Naive B cell (primary cell): ENCODE measurements at regions not wholly inside any gene's neighbourhood (a gene's known extent, or its start where the extent isn't known, plus 50 kb on each side); places are given as distances from the start of the nearest gene placed in this dataset.

ENCODE experiments used
- ATAC-seq, 2 donors: fragments of 150-1000 bp; cut with Tn5 transposase; 2 replicates each; pipeline ENCODE4 v1.10.0; 2021; ENCODE audit warnings: low read depth in 2 of 2, mild to moderate bottlenecking in 2 of 2, moderate library complexity in 2 of 2
- DNase-seq: peaks from one replicate; pipeline ENCODE4 v3.0.0; 2022
- H3K27ac Mint-ChIP-seq, 6 donors: one replicate each; pipeline ENCODE4 v1.8.0; 2020 to 2022; ENCODE audit warnings: mild to moderate bottlenecking in 6 of 6, mixed read lengths in 6 of 6, moderate library complexity in 5 of 6, inconsistent platforms in 2 of 6
- H3K27me3 Mint-ChIP-seq, 3 donors: one replicate each; pipeline ENCODE4 v1.8.0; 2021 to 2022; ENCODE audit warnings: mixed read lengths in 3 of 3, mild to moderate bottlenecking in 1 of 3
- H3K36me3 Mint-ChIP-seq, 2 donors: one replicate each; pipeline ENCODE4 v1.8.0; 2020 to 2022; ENCODE audit warnings: mixed read lengths in 2 of 2, inconsistent platforms in 1 of 2, mild to moderate bottlenecking in 1 of 2
- H3K4me1 Mint-ChIP-seq, 3 donors: one replicate each; pipeline ENCODE4 v1.8.0; 2020 to 2022; ENCODE audit warnings: mixed read lengths in 3 of 3, inconsistent platforms in 1 of 3, mild to moderate bottlenecking in 1 of 3, moderate library complexity in 1 of 3
- H3K4me3 Mint-ChIP-seq, 8 donors: one replicate each; pipeline ENCODE4 v1.8.0; 2020 to 2022; ENCODE audit warnings: mild to moderate bottlenecking in 8 of 8, mixed read lengths in 8 of 8, moderate library complexity in 8 of 8, inconsistent platforms in 2 of 8
- H3K9me3 Mint-ChIP-seq, 7 donors: one replicate each; pipeline ENCODE4 v1.8.0; 2020 to 2022; ENCODE audit warnings: mixed read lengths in 7 of 7, mild to moderate bottlenecking in 5 of 7, inconsistent platforms in 2 of 7, moderate library complexity in 1 of 7

DNA sequence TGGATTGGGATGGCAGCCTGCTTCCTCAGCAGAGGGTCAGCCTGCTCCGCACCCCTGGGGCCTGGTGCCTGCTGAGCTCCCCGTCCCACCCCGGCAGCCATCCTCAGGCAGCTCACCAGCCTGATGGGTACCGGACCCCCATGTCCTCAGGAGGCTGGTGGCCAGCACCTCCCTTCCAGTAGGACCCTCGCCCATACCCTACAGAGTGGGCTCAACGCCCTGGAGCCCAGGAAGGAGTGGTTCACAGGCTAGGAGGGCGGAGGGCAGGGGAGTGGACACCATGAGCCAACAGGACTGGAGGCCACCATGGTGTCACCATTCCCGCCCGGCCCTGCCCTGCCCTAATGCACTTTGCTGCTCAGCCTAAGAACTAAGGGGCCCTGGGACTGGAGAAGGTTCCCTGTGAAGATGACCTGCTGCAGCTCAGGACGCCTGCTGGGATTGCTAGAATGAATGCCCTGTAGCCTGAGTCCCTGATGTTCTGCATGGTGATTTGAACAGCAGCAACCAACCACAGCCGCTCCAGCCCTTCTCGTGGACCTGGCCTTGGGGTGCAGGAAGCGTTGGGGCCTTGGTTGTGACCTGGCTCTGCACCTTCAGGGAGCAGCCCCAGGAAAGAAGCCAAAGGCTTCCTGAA is 1080.8 kb downstream of the BRD1 start:
- no peaks in the 10 kb centered on the region for H3K36me3 Mint-ChIP-seq

DNA sequence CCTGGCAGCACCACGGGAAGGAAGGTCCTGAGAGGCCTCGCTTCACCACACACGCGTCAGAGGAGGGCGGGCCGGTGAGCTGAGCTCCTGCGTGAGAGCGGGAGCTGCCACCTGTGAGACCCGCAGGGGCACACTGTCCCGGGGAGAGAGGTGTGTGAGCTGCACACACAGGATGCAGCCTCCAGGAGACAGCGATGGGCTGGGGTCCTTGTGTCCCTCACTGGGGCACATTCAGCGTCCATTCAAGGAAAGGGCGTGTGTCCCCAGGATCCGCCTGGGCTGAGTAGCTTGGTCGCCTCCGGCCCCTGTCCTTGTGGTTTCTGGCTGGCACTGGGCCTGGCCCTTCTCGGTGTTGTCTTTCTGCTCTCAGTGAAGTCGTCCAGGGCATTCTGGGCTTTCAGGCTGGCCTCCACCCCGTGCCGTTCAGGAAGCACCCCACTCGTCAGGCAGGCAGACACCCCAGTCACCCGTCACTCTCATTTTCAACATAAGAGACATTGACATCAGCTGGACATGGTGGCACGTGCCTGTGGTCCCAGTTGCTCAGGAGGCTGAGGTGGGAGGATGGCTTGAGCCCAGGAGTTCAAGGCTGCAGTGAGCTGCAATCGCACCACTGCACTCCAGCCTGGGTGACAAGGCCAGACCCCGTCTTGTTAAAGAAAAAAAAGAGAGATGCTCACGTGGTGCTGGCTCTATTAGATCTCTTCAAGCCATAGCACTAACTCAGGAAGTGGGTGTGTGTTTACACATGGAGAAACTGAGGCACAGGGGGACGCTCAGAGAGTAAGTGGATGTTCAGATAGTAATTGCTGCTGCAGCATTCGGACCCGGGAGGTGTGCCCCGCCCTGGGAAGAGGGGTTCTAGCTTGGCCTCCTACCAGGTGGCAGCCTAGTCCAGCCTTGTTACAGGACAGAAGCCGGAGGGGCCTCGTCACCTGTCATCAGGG is 1081.6 kb downstream of the BRD1 start:
- Mint-ChIP-seq H3K9me3 (peaks cover 0 to 3% (median 0%) of the 10 kb centered on the region in 7 donors), H3K36me3 (no peaks in the 10 kb centered on the region), H3K27ac (no peak overlapping the region), H3K27me3 (no peaks in the 10 kb centered on the region), H3K4me3 (no peak overlapping the region), H3K4me1 (no peaks in the 10 kb centered on the region)
- DNase-seq (no peak), ATAC-seq (no peak)

More for the DNA sequence above, 1080.8 kb downstream of the BRD1 start:
- Mint-ChIP-seq H3K27me3 (no peaks in the 10 kb centered on the region), H3K27ac (no peak overlapping the region), H3K4me1 (no peaks in the 10 kb centered on the region), H3K4me3 (no peak overlapping the region), H3K9me3 (peaks cover 0 to 3% (median 0%) of the 10 kb centered on the region in 7 donors)
- ATAC-seq: no peak
- no peak for DNase-seq

DNA sequence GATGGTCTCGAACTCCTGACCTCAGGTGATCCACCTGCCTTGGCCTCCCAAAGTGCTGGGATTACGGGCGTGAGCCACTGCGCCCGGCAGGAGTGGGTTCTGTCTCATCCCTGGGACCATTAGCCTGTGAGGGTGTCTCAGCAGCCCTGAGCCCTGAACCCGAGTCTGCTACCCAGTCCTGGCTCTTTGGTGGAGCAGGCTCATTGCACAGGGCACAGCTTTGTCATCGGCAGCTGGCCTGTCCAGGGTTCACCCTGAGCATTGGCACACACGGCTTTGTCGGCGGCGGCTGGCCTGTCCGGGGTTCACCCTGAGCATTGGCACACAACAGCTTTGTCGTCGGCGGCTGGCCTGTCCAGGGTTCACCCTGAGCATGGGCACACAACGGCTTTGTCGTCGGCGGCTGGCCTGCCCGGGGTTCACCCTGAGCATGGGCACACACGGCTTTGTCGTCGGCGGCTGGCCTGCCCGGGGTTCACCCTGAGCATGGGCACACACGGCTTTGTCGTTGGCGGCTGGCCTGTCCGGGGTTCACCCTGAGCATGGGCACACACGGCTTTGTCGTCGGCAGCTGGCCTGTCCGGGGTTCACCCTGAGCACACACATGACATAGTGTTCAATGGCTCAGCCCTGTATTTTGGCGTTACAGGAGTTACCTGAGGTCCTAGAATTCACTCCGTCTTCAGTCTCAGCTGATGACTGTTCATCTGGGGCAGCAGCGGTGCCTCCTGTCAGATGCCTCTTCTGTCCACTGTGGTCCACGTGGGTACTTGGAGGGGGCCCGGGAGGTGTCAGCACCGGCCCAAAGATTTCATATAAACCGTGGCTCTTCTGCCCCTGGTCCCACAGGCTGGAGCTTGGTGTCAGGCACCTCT is 1082.5 kb downstream of the BRD1 start:
- DNase-seq: no peak
- no peak for ATAC-seq
- Mint-ChIP-seq H3K27me3 (no peaks in the 10 kb centered on the region), H3K36me3 (no peaks in the 10 kb centered on the region), H3K4me3 (no peak overlapping the region), H3K9me3 (peaks cover 0 to 3% (median 0%) of the 10 kb centered on the region in 7 donors), H3K27ac (no peak overlapping the region), H3K4me1 (no peaks in the 10 kb centered on the region)

DNA sequence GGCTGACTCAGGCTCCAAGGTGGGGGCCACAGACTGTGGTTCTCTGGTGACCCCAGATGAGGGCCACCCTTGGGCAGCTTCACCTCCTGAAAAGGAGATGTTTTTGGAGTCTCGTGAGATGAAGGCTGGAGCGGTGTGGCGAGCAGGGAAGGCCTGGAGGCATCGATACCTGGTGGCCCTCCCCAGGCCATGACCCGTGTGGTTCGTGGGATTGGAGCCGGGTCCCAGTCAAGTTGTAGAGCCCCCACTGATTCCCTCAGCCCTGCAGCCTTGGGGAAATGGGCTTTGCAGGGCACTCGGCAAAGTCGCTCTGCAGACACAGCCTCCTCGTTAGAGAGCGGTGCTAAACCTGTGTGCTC is 1083.4 kb downstream of the BRD1 start:
- Mint-ChIP-seq H3K4me3 (no peak overlapping the region), H3K27me3 (no peaks in the 10 kb centered on the region), H3K36me3 (no peaks in the 10 kb centered on the region), H3K4me1 (no peaks in the 10 kb centered on the region), H3K9me3 (peaks cover 0 to 3% (median 0%) of the 10 kb centered on the region in 7 donors), H3K27ac (no peak overlapping the region)
- ATAC-seq (no peak), DNase-seq (no peak)

DNA sequence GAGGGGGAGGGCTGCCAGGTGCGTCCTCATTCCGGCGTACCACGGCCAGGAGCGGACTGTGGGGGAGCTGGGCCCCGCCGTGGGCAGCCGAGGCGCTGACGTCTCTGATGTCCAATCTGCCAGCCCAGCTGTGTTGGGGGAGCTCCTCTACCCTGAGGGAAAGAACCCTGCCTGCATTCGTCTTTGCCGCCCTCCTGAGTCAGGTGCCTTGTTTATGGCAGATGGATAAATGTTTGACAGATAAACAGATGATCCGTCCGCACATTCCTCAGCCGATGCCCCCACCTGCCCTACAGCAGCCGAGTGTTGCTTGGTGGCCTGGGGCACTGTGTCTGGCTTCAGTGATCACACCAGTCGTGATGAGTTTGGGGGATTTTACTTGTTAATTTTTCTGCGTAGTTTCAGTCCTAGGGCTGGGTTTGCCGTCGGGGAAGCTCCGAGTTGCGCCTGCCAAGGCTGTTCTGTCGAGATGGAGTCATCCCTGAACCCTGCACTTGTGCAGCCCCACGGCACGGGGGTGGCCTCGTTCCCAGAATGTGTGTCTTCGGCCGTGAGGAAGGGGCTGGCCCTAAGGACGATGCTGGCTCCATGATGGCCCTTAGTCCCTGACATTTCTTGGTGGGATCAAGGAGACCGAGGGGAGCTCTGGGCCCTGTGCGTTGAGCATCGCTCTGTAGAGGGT is 1083.9 kb downstream of the BRD1 start:
- Mint-ChIP-seq H3K4me3 (no peak overlapping the region), H3K27ac (no peak overlapping the region)

DNA sequence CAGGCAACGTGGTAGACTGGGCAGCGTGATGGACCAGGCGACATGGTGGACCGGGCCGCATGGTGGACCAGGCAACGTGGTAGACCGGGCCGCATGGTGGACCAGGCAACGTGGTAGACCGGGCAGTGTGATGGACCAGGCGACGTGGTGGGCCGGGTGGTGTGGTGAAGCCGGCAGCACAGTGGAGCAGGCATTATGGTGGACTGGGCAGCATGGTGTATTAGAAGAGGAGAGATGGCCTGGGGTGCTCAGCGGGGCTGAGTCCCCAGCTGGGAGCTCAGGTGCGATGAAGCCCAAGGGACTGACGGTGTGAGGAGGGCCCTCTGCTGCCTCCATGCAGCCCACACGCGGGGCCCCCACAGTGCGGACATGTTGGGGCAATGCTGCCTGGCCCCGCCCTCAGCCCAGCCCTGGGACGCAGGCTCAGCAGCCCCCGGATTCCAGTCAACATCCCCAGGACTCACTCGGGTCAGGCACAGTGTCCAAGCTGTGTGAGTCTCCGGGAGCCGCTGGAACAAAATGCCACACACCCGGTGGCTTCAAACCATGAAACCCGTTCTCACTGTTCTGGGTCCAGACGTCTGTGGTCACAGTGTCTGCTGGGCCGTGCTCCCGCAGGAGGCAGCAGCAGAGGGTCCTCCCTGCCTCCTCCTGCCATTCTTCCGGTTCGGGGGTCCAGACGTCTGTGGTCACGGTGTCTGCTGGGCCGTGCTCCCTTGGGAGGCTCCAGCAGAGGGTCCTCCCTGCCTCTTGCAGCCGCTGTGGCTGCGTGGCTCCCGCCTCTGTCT is 1084.9 kb downstream of the BRD1 start:
- Mint-ChIP-seq H3K27ac (no peak overlapping the region), H3K27me3 (no peaks in the 10 kb centered on the region), H3K4me3 (no peak overlapping the region), H3K36me3 (no peaks in the 10 kb centered on the region), H3K9me3 (peaks cover 0 to 4% (median 0%) of the 10 kb centered on the region in 7 donors), H3K4me1 (no peaks in the 10 kb centered on the region)
- no peak for DNase-seq
- no peak for ATAC-seq

More for the DNA sequence above, 1083.9 kb downstream of the BRD1 start:
- Mint-ChIP-seq H3K36me3 (no peaks in the 10 kb centered on the region), H3K4me1 (no peaks in the 10 kb centered on the region), H3K9me3 (peaks cover 0 to 4% (median 0%) of the 10 kb centered on the region in 7 donors), H3K27me3 (no peaks in the 10 kb centered on the region)
- ATAC-seq: no peak
- DNase-seq: no peak

DNA sequence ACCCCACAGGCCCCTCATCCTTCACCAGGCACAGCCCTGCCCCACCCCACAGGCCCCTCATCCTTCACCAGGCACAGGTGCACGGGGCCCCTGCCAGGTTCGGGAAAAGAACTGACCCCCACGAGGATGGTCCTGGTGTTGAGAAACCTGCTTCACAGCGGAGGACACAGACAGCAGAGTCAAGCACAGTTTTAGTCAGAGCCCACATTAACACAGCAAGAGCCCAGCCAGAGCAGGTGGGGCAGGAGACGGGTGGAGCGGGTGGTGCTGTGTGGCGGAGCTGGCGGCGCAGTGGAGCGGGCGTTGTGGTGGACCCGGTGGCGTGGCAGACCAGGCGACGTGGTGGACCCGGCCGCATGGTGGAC is 1085.5 kb downstream of the BRD1 start:
- Mint-ChIP-seq H3K4me1 (no peaks in the 10 kb centered on the region), H3K4me3 (no peak overlapping the region), H3K36me3 (no peaks in the 10 kb centered on the region), H3K27me3 (no peaks in the 10 kb centered on the region), H3K9me3 (peaks cover 0 to 4% (median 0%) of the 10 kb centered on the region in 7 donors), H3K27ac (no peak overlapping the region)
- DNase-seq: no peak
- ATAC-seq: no peak

DNA sequence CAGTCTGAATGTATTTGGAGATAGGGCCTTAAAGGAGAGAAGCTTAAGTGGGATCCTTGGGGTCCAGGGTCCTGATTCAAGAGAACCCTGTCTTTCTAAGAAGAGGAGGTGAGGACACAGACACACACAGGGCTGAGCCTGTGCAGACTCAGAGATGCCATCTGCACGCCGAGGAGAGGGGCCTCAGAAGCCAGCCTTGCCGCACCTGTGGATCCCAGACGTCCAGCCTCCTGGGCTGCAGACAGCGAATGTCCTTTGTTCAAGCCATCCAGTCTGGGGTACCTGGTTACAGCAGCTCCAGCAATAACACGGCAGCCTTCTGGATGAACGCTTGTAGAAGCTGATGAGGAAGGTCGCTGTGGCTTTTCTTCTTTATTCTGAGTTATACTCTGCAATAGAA is 1086.1 kb downstream of the BRD1 start:
- H3K4me1 Mint-ChIP-seq: no peaks in the 10 kb centered on the region
- ATAC-seq (no peak), DNase-seq (no peak)
- no peak overlapping the region for H3K4me3 Mint-ChIP-seq
- H3K36me3 Mint-ChIP-seq: no peaks in the 10 kb centered on the region
- peaks cover 0 to 4% (median 0%) of the 10 kb centered on the region in 7 donors for H3K9me3 Mint-ChIP-seq
- H3K27ac Mint-ChIP-seq: no peak overlapping the region
- H3K27me3 Mint-ChIP-seq: no peaks in the 10 kb centered on the region

DNA sequence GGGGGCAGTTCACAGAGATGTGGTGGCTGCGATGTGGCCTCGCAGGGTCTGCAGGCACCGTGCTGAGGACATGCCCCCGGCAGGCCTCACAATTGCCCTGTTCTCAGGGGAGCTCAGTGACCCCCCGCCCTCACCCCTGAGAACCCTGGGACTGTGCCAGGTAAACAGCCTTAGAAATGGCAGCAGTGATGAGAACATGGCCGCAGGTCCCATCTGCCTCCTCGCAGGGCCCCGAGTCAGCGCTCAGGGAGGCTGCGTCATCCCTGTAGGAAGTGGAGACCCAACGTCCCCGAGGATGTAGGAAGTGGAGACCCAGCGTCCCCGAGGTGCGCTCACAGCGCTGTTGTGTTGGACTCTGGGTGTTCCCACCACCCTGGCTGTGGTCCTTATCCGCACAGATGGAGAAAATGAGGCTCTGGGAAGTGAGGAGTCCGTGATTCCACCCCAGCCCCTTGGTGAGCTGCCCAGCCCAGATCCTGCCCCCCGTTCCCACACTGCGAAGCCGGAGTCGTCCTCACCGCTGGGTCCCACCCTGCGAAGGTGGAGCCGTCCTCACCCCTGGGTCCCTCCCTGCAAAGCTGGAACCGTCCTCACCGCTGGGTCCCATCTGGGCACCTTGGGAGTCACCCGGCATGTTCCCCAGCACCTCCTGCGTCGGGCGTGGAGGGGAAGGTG is 1086.8 kb downstream of the BRD1 start:
- no peak overlapping the region for H3K27ac Mint-ChIP-seq
- H3K9me3 Mint-ChIP-seq: peaks cover 0 to 5% (median 0%) of the 10 kb centered on the region in 7 donors
- H3K36me3 Mint-ChIP-seq: no peaks in the 10 kb centered on the region
- DNase-seq (no peak), ATAC-seq (no peak)
- no peak overlapping the region for H3K4me3 Mint-ChIP-seq
- H3K27me3 Mint-ChIP-seq: no peaks in the 10 kb centered on the region
- no peaks in the 10 kb centered on the region for H3K4me1 Mint-ChIP-seq

DNA sequence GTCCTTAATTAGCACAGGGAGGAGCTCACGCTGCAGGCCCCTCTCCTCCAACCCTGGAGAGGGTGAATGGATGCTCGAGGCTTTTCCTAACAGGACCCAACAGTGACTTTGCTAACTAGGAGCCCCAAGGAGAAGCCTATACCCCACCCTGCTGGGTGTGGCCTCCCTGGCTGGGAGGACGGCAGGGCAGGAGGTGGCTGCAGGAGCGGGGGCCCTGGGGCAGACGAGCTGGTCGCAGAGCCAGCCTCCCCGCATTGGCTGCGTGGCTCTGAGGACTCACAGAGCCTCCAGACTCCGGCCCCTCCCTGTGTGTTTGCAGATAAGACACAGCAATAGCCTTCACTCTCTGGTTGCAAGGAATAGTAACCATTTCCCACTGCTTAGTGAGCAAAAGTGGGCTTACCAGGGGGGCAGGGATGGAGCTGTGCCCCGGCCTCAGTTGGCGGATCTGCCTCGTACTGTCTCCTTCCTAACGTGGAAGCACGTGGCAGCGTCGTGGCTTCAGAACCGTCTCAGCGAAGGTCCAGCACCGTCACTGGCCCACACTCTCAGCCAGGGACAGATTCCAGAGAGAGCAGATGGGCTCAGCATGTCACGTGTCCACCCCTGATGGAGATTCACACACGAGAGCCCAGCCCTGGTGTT is 1087.5 kb downstream of the BRD1 start:
- Mint-ChIP-seq H3K4me3 (no peak overlapping the region), H3K36me3 (no peaks in the 10 kb centered on the region), H3K27me3 (no peaks in the 10 kb centered on the region), H3K4me1 (no peaks in the 10 kb centered on the region), H3K9me3 (peaks cover 0 to 5% (median under 1%) of the 10 kb centered on the region in 7 donors), H3K27ac (no peak overlapping the region)
- no peak for ATAC-seq
- DNase-seq: no peak

DNA sequence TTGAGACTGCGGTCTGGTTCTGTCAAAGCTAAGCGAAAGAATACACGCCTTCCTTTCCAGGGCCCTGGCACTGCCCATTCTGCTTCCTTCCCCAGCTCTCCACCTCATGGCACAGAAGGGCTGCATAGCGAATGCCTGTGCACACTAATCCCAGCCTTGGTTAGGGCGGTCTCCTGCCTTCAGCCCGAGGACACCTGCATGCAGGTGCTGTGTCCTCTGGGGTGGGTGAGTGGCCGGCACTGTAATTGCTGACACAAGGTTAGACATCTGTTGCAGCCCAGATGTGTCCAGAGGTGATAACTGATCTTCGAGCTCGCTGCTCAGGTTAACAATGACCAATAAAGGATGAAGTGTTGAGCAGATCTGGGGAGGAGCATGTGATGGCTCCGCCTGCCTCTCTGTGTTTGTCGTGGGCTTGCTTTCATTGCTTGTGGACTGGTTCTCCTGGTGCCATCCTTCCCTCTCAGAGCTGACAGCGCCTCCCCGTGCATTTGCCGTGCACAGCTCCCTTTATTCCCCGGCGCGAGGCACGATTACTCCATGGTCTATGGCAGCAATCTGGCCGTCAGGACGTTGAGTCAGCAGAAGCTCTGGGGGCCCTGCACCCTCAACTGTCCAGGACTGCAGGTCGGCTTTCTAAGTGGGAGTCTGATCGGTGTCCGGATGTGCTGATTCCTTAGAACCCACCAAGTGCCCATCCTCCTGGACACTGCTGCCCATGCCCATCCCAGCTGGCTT is 1088.2 kb downstream of the BRD1 start:
- H3K27ac Mint-ChIP-seq: peak overlapping the region in 1 of 6 donors; percentile 86
- no peaks in the 10 kb centered on the region for H3K27me3 Mint-ChIP-seq
- ATAC-seq (no peak), DNase-seq (no peak)
- peaks cover 0 to 5% (median 2%) of the 10 kb centered on the region in 7 donors for H3K9me3 Mint-ChIP-seq
- no peak overlapping the region for H3K4me3 Mint-ChIP-seq
- no peaks in the 10 kb centered on the region for H3K36me3 Mint-ChIP-seq
- no peaks in the 10 kb centered on the region for H3K4me1 Mint-ChIP-seq
